ENCODE measurements at regions not wholly inside any gene's neighbourhood (a gene's known extent, or its start where the extent isn't known, plus 50 kb on each side); places are given as distances from the start of the nearest gene placed in this dataset.

- TF ChIP-seq EZH2 (IDR thresholded peaks at IDR 0.05; ENCODE audit: borderline replicate concordance, low read depth, low read length, severe bottlenecking), result no peak
- no peak for TF ChIP-seq CTCF (IDR thresholded peaks at IDR 0.05; ENCODE audit: borderline replicate concordance, extremely low read depth, low read length, poor library complexity, severe bottlenecking)
Measured at GRCh38 chr5:21254161-21254560, 1266.2 kb upstream of the CDH18 start.

Data from DND-41 (cell line).